HEK293 (cell line): ENCODE measurements at regions not wholly inside any gene's neighbourhood (a gene's known extent, or its start where the extent isn't known, plus 50 kb on each side); places are given as distances from the start of the nearest gene placed in this dataset.

ENCODE experiments used
- CTCF ChIA-PET: fragments of 350-600 bp; formaldehyde crosslinking; extraction: SDS; loops from one replicate; lab custom pipeline; 2021; ENCODE audit warnings: antibody characterized with exemption; lab: Yijun Ruan, JAX
- POLR2A ChIA-PET: fragments of 300-600 bp; formaldehyde crosslinking; extraction: SDS; loops from one replicate; lab custom pipeline; 2020; ENCODE audit warnings: antibody characterized with exemption, inconsistent platforms; lab: Yijun Ruan, JAX
- H3K27ac ChIP-seq: fragments of 200-500 bp; sonication (Bioruptor generic); 2 replicates; pipeline ENCODE4 v1.5.1; 2014; ENCODE audit warnings: low read depth, low read length, control low read depth, inconsistent platforms; ENCODE audit errors: extremely low read depth
- H3K36me3 ChIP-seq, 2 experiments: fragments of 200-500 bp in 1 of 2; sonication (Bioruptor generic) in 1 of 2; 1 replicate in 1 of 2; 2 replicates in 1 of 2; pipeline ENCODE4 v1.5.1; 2014 to 2017; ENCODE audit warnings: inconsistent platforms in 2 of 2, low read length in 2 of 2; ENCODE audit not compliant: control insufficient read depth in 2 of 2, insufficient read depth in 1 of 2
- H3K4me1 ChIP-seq: fragments of 200-500 bp; sonication (Bioruptor generic); 2 replicates; pipeline ENCODE4 v1.5.1; 2014; ENCODE audit warnings: mild to moderate bottlenecking, low read length, inconsistent platforms; ENCODE audit not compliant: control insufficient read depth, insufficient read depth
- H3K4me3 ChIP-seq: 2 replicates; pipeline ENCODE4 v1.5.1; 2011; ENCODE audit warnings: low read depth, mild to moderate bottlenecking, control low read depth, low read length, moderate library complexity
- H3K9me3 ChIP-seq: fragments of 200-500 bp; sonication (Bioruptor generic); 2 replicates; pipeline ENCODE4 v1.5.1; 2014; ENCODE audit warnings: low read depth, low read length, inconsistent platforms; ENCODE audit not compliant: control insufficient read depth, insufficient read depth
- BCL11A ChIP-seq: fragments of 450-650 bp; formaldehyde crosslinking; IDR thresholded peaks from 2 replicates; pipeline ENCODE4 v1.5.1; 2016; ENCODE audit warnings: low read depth, missing biosample characterization, missing genetic modification characterization
- KLF7 ChIP-seq: fragments of 450-650 bp; formaldehyde crosslinking; IDR thresholded peaks from 2 replicates; pipeline ENCODE4 v1.5.1; 2016; ENCODE audit warnings: missing biosample characterization, missing genetic modification characterization, borderline replicate concordance
- PRDM4 ChIP-seq: fragments of 450-650 bp; formaldehyde crosslinking; IDR thresholded peaks from 2 replicates; pipeline ENCODE4 v1.5.1; 2017; ENCODE audit warnings: missing biosample characterization, missing genetic modification characterization
- SCRT1 ChIP-seq: fragments of 450-650 bp; formaldehyde crosslinking; IDR thresholded peaks from 2 replicates; pipeline ENCODE4 v1.5.1; 2016; ENCODE audit warnings: missing biosample characterization, missing genetic modification characterization, borderline replicate concordance
- ZBTB8A ChIP-seq: fragments of 450-650 bp; formaldehyde crosslinking; IDR thresholded peaks from 2 replicates; pipeline ENCODE4 v1.5.1; 2016; ENCODE audit warnings: missing biosample characterization, missing genetic modification characterization
- ZFHX2 ChIP-seq: fragments of 450-650 bp; formaldehyde crosslinking; conservative IDR thresholded peaks from 2 replicates; pipeline ENCODE4 v1.5.1; 2016; ENCODE audit warnings: missing biosample characterization, missing genetic modification characterization
- ZIC2 ChIP-seq: fragments of 450-650 bp; formaldehyde crosslinking; IDR thresholded peaks from 2 replicates; pipeline ENCODE4 v1.5.1; 2016; ENCODE audit warnings: missing biosample characterization, missing genetic modification characterization
- ZNF133 ChIP-seq: fragments of 450-650 bp; formaldehyde crosslinking; IDR thresholded peaks from 2 replicates; pipeline ENCODE4 v1.5.1; 2016; ENCODE audit warnings: missing biosample characterization, missing genetic modification characterization
- ZNF140 ChIP-seq: fragments of 450-650 bp; formaldehyde crosslinking; IDR thresholded peaks from 2 replicates; pipeline ENCODE4 v1.5.1; 2016; ENCODE audit warnings: missing biosample characterization, missing genetic modification characterization
- ZNF146 ChIP-seq: fragments of 450-650 bp; formaldehyde crosslinking; IDR thresholded peaks from 2 replicates; pipeline ENCODE4 v1.5.1; 2016; ENCODE audit warnings: missing biosample characterization, missing genetic modification characterization
- ZNF155 ChIP-seq: fragments of 450-650 bp; formaldehyde crosslinking; IDR thresholded peaks from 2 replicates; pipeline ENCODE4 v1.5.1; 2016; ENCODE audit warnings: missing biosample characterization, missing genetic modification characterization
- ZNF16 ChIP-seq: fragments of 450-650 bp; formaldehyde crosslinking; IDR thresholded peaks from 2 replicates; pipeline ENCODE4 v1.5.1; 2016; ENCODE audit warnings: low read depth, missing biosample characterization, missing genetic modification characterization
- ZNF239 ChIP-seq: fragments of 450-650 bp; formaldehyde crosslinking; IDR thresholded peaks from 2 replicates; pipeline ENCODE4 v1.5.1; 2016; ENCODE audit warnings: missing biosample characterization, missing genetic modification characterization
- ZNF274 ChIP-seq, 2 experiments: fragments of 200-500 bp in 1 of 2; fragments of 450-650 bp in 1 of 2; sonication (Bioruptor generic) in 1 of 2; formaldehyde crosslinking in 1 of 2; IDR thresholded peaks; 2 replicates each; pipeline versions ENCODE4 v1.5.1 to v1.6.1; 2014 to 2016; ENCODE audit warnings: borderline replicate concordance in 1 of 2, inconsistent platforms in 1 of 2, low read length in 1 of 2, missing biosample characterization in 1 of 2, missing genetic modification characterization in 1 of 2
- ZNF549 ChIP-seq: fragments of 450-650 bp; IDR thresholded peaks from 2 replicates; pipeline ENCODE4 v1.5.1; 2018; ENCODE audit warnings: missing biosample characterization, missing genetic modification characterization, mild to moderate bottlenecking, inconsistent platforms, moderate library complexity
- ZNF654 ChIP-seq: fragments of 450-650 bp; formaldehyde crosslinking; IDR thresholded peaks from 2 replicates; pipeline ENCODE4 v1.5.1; 2016; ENCODE audit warnings: low read depth, missing biosample characterization, missing genetic modification characterization
- ZNF660 ChIP-seq: fragments of 450-650 bp; IDR thresholded peaks from 2 replicates; pipeline ENCODE4 v1.5.1; 2018; ENCODE audit warnings: missing biosample characterization, mild to moderate bottlenecking, missing genetic modification characterization
- ZNF670 ChIP-seq: fragments of 450-650 bp; formaldehyde crosslinking; IDR thresholded peaks from 2 replicates; pipeline ENCODE4 v1.5.1; 2016; ENCODE audit warnings: missing biosample characterization, missing genetic modification characterization, low read depth
- ZNF692 ChIP-seq: fragments of 450-650 bp; formaldehyde crosslinking; IDR thresholded peaks from 2 replicates; pipeline ENCODE4 v1.5.1; 2016; ENCODE audit warnings: missing biosample characterization, missing genetic modification characterization
- ZNF704 ChIP-seq: fragments of 450-650 bp; formaldehyde crosslinking; IDR thresholded peaks from 2 replicates; pipeline ENCODE4 v1.5.1; 2016; ENCODE audit warnings: missing biosample characterization, missing genetic modification characterization
- ZNF843 ChIP-seq: fragments of 450-650 bp; formaldehyde crosslinking; IDR thresholded peaks from 2 replicates; pipeline ENCODE4 v1.5.1; 2016; ENCODE audit warnings: missing biosample characterization, missing genetic modification characterization
- TF ChIP-seq, protein P1 (sequence below): fragments of 450-650 bp; formaldehyde crosslinking; IDR thresholded peaks from 2 replicates; pipeline ENCODE4 v1.5.1; 2016; ENCODE audit warnings: missing biosample characterization, missing genetic modification characterization
- TF ChIP-seq, protein P2 (sequence below): fragments of 450-650 bp; formaldehyde crosslinking; IDR thresholded peaks from 2 replicates; pipeline ENCODE4 v1.5.1; 2016; ENCODE audit warnings: missing biosample characterization, missing genetic modification characterization
- TF ChIP-seq, protein P3 (sequence below): fragments of 450-650 bp; formaldehyde crosslinking; IDR thresholded peaks from 2 replicates; pipeline ENCODE4 v1.5.1; 2017; ENCODE audit warnings: missing biosample characterization, missing genetic modification characterization

DNA sequence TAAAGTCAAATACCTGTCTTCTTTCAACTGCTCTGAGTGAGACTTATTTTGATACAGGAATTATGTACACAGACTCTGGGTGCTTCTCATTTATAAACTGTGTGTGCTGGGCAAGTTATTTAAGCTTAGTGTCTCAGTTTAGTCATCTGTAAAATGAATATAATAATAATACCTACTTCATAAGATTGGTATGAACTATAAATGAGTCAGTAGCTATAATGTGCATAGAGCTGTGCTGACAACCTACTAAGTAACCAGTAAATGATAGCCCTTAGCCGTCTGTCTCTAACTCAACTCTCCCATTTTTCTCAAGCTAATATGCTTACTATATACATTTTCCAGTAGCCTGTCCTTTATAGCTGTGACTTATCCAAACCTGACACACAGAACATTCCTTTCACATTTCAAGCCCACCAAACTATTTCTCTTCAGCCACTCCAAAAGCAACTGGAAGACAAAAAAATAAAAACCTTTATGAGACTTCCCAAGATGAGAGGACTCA, 319.8 kb downstream of the ETAA1 start (continued):
- TF ChIP-seq ZNF654 (tag by site-specific recombination) (no peak), ZFHX2 (no peak), ZNF670 (no peak), SCRT1 (no peak)
- TF ChIP-seq, all 188 proteins: peak for 0

- ChIA-PET CTCF (no interaction called here), POLR2A (no interaction called here)
- no peaks in the 10 kb centered on the region for H3K4me1 ChIP-seq
- H3K9me3 ChIP-seq, result no peaks in the 10 kb centered on the region
- H3K4me3 ChIP-seq, result no peak overlapping the region
- H3K36me3 ChIP-seq, result no peaks in the 10 kb centered on the region
- TF ChIP-seq ZNF274 (IDR thresholded peaks at IDR 0.05; ENCODE audit: low read length) (no peak), ZNF274 (tag by site-specific recombination; IDR thresholded peaks at IDR 0.05; ENCODE audit: borderline replicate concordance) (no peak), ZNF704 (tag by site-specific recombination) (no peak), ZNF843 (tag by site-specific recombination) (no peak), ZNF692 (tag by site-specific recombination) (no peak), BCL11A (tag by site-specific recombination) (no peak), KLF7 (no peak), PRDM4 (tag by site-specific recombination) (no peak), ZNF16 (tag by site-specific recombination) (no peak), ZNF155 (tag by site-specific recombination) (no peak), ZNF133 (tag by site-specific recombination) (no peak), ZNF146 (tag by site-specific recombination) (no peak), ZNF239 (no peak), ZNF549 (no peak)
- TF ChIP-seq, protein P1, sequence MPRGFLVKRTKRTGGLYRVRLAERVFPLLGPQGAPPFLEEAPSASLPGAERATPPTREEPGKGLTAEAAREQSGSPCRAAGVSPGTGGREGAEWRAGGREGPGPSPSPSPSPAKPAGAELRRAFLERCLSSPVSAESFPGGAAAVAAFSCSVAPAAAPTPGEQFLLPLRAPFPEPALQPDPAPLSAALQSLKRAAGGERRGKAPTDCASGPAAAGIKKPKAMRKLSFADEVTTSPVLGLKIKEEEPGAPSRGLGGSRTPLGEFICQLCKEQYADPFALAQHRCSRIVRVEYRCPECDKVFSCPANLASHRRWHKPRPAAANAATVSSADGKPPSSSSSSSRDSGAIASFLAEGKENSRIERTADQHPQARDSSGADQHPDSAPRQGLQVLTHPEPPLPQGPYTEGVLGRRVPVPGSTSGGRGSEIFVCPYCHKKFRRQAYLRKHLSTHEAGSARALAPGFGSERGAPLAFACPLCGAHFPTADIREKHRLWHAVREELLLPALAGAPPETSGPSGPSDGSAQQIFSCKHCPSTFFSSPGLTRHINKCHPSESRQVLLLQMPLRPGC (tag by site-specific recombination), result no peak
- no peak overlapping the region for H3K27ac ChIP-seq
These were observed 320.6 kb downstream of the ETAA1 start for GRCh38 chr2:67717692-67718091.

DNA sequence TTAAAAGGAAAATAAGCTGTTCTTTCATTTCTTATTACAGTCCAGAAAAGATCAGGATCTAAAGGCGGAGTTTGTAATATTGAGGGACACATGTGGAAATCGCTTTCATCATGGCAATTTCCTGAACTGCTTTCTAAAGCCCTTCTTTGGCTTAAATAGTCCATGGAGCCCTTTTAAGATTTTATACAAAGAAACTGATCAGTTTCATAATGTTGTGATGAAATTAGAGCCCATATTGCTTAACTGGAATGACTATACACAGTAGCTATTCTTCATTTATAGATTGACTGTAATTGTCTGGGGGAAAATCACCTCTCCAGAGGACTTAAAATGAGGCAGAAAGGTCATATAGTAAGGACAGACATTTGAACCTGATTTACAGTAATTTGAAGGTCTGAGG, 322.2 kb downstream of the ETAA1 start:
- H3K36me3 ChIP-seq, result no peaks in the 10 kb centered on the region
- no peak overlapping the region for H3K27ac ChIP-seq
- H3K9me3 ChIP-seq, result no peaks in the 10 kb centered on the region
- no peak overlapping the region for H3K4me3 ChIP-seq
- ChIA-PET POLR2A (no interaction called here), CTCF (interaction anchor here (1.0 kb wide), 1 partner anchor 14 kb away, joined by 5 read pairs; no protein-coding TSS in a partner anchor)
- no peaks in the 10 kb centered on the region for H3K4me1 ChIP-seq
- TF ChIP-seq ZIC2 (tag by site-specific recombination) (no peak), ZNF660 (tag by site-specific recombination) (no peak), ZNF140 (tag by site-specific recombination) (no peak), ZNF692 (tag by site-specific recombination) (no peak), ZBTB8A (no peak)
- TF ChIP-seq, protein P2, sequence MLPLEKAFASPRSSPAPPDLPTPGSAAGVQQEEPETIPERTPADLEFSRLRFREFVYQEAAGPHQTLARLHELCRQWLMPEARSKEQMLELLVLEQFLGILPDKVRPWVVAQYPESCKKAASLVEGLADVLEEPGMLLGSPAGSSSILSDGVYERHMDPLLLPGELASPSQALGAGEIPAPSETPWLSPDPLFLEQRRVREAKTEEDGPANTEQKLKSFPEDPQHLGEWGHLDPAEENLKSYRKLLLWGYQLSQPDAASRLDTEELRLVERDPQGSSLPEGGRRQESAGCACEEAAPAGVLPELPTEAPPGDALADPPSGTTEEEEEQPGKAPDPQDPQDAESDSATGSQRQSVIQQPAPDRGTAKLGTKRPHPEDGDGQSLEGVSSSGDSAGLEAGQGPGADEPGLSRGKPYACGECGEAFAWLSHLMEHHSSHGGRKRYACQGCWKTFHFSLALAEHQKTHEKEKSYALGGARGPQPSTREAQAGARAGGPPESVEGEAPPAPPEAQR (tag by site-specific recombination), result no peak
- TF ChIP-seq, protein P3, sequence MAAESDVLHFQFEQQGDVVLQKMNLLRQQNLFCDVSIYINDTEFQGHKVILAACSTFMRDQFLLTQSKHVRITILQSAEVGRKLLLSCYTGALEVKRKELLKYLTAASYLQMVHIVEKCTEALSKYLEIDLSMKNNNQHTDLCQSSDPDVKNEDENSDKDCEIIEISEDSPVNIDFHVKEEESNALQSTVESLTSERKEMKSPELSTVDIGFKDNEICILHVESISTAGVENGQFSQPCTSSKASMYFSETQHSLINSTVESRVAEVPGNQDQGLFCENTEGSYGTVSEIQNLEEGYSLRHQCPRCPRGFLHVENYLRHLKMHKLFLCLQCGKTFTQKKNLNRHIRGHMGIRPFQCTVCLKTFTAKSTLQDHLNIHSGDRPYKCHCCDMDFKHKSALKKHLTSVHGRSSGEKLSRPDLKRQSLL, result no peak
